Mammary epithelial cell (primary cell): ENCODE measurements at regions not wholly inside any gene's neighbourhood (a gene's known extent, or its start where the extent isn't known, plus 50 kb on each side); places are given as distances from the start of the nearest gene placed in this dataset.

Experiments used
- EZH2 ChIP-seq: IDR thresholded peaks from 2 replicates; pipeline ENCODE4 v1.6.1; 2012; ENCODE audit warnings: low read length, inconsistent platforms, borderline replicate concordance
- TF ChIP-seq, protein P1 (sequence below), 2 donors: IDR thresholded peaks in 1 of 2; conservative IDR thresholded peaks in 1 of 2; 2 replicates each; pipeline ENCODE4 v1.5.1; 2011 to 2012; ENCODE audit warnings: inconsistent platforms in 2 of 2, low read length in 2 of 2, mild to moderate bottlenecking in 2 of 2, control low read depth in 1 of 2, low read depth in 1 of 2; ENCODE audit not compliant: insufficient read depth in 1 of 2; ENCODE audit errors: extremely low read depth in 1 of 2

DNA sequence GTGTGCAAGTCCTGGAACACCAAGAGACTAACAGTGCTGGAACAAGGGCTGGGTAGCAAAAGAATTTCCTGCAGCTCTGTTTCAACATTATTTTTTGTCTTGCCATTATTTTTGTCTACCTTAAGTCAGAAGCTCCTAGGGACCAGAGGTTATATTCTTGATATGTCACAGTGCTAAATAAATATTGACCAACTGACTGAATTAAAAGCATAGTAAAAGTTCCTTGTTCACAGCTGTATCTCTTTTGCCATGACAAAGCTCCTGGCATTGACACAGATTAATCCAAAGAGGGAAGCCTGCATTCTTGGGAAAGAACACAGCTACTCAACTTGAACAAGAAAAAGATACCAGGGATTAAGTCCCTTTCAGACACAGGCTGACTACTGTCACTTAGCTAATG is 136.5 kb downstream of the SPTSSA start:
- TF ChIP-seq EZH2: no peak
- TF ChIP-seq, protein P1, sequence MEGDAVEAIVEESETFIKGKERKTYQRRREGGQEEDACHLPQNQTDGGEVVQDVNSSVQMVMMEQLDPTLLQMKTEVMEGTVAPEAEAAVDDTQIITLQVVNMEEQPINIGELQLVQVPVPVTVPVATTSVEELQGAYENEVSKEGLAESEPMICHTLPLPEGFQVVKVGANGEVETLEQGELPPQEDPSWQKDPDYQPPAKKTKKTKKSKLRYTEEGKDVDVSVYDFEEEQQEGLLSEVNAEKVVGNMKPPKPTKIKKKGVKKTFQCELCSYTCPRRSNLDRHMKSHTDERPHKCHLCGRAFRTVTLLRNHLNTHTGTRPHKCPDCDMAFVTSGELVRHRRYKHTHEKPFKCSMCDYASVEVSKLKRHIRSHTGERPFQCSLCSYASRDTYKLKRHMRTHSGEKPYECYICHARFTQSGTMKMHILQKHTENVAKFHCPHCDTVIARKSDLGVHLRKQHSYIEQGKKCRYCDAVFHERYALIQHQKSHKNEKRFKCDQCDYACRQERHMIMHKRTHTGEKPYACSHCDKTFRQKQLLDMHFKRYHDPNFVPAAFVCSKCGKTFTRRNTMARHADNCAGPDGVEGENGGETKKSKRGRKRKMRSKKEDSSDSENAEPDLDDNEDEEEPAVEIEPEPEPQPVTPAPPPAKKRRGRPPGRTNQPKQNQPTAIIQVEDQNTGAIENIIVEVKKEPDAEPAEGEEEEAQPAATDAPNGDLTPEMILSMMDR (conservative IDR thresholded peaks at IDR 0.05 in 1 of 2, IDR thresholded peaks at IDR 0.05 in 1 of 2; ENCODE audit: extremely low read depth in 1 of 2, insufficient read depth in 1 of 2, low read depth in 1 of 2, low read length in 2 of 2): no peak
